Smooth muscle cell (in vitro differentiated cells): ENCODE measurements at regions not wholly inside any gene's neighbourhood (a gene's known extent, or its start where the extent isn't known, plus 50 kb on each side); places are given as distances from the start of the nearest gene placed in this dataset.

Experiments used
- DNase-seq: peaks from one replicate; lab custom pipeline; 2025; ENCODE audit not compliant: unreplicated experiment; lab: John Stamatoyannopoulos, UW
- H2AFZ ChIP-seq: fragments of 200-600 bp; sonication (generic); 2 replicates; pipeline ENCODE4 v1.6.0; 2016; ENCODE audit warnings: antibody characterized with exemption, low read depth, mild to moderate bottlenecking
- H3F3A ChIP-seq: fragments of 200-600 bp; sonication (generic); 2 replicates; pipeline ENCODE4 v1.6.0; 2017; ENCODE audit warnings: antibody characterized with exemption, low read depth
- H3K27ac ChIP-seq: fragments of 200-600 bp; sonication (generic); 2 replicates; pipeline ENCODE4 v1.5.1; 2016; ENCODE audit warnings: low read depth, mild to moderate bottlenecking
- H3K27me3 ChIP-seq: fragments of 200-600 bp; sonication (generic); 2 replicates; pipeline ENCODE4 v1.6.1; 2016; ENCODE audit warnings: low read depth, mild to moderate bottlenecking
- H3K36me3 ChIP-seq: fragments of 200-600 bp; sonication (generic); 2 replicates; pipeline ENCODE4 v1.5.1; 2016; ENCODE audit warnings: low read depth
- H3K4me1 ChIP-seq: fragments of 200-600 bp; sonication (generic); 2 replicates; pipeline ENCODE4 v1.5.1; 2016; ENCODE audit warnings: low read depth
- H3K4me2 ChIP-seq: fragments of 200-600 bp; sonication (generic); 2 replicates; pipeline ENCODE4 v1.6.0; 2016; ENCODE audit warnings: mild to moderate bottlenecking
- H3K4me3 ChIP-seq: fragments of 200-600 bp; sonication (generic); 2 replicates; pipeline ENCODE4 v1.5.1; 2016; ENCODE audit warnings: mild to moderate bottlenecking
- H3K79me2 ChIP-seq: fragments of 200-600 bp; sonication (generic); 2 replicates; pipeline ENCODE4 v1.6.0; 2016; ENCODE audit warnings: low read depth, mild to moderate bottlenecking
- H3K9ac ChIP-seq: fragments of 200-600 bp; sonication (generic); 2 replicates; pipeline ENCODE4 v1.6.0; 2016; ENCODE audit warnings: low read depth
- H3K9me3 ChIP-seq: fragments of 200-600 bp; sonication (generic); replicated peaks from 2 replicates; pipeline ENCODE4 v1.5.1; 2016; ENCODE audit warnings: low read depth
- H4K20me1 ChIP-seq: fragments of 200-600 bp; sonication (generic); 2 replicates; pipeline ENCODE4 v1.6.0; 2016; ENCODE audit warnings: low read depth
- WGBS: methylation state at CpG from one replicate; pipeline ENCODE4 v1.1.7; 2016; ENCODE audit warnings: low lambda C conversion rate; 5-methylcytosine and 5-hydroxymethylcytosine counted together
- TF ChIP-seq, protein P1 (sequence below): fragments of 200-600 bp; sonication (generic); IDR thresholded peaks from 2 replicates; pipeline ENCODE4 v1.5.1; 2017; ENCODE audit warnings: borderline replicate concordance, mild to moderate bottlenecking, antibody characterized with exemption; ENCODE audit not compliant: insufficient read depth, poor library complexity, severe bottlenecking

DNA sequence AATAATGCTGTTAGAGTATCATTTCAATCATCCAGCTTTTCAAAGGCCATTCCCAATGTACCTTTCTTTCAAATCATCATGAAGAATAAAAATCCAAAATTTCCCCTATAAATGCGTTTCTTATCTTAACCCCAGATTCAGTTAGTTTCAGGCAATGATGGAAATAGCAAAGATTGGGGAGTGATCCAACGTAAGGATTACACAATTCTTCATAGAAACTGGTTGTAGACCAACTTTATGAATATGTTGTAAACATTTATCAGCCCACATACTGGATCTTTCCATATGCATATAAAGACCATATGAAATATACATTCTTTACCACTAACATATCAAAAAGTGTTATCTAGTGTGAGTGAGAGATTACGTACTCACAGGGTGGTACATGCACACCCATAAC, 92.7 kb downstream of the ZC3H11B start:
- no peak for DNase-seq
- H3K4me3 ChIP-seq, result no peak overlapping the region
- TF ChIP-seq, protein P1, sequence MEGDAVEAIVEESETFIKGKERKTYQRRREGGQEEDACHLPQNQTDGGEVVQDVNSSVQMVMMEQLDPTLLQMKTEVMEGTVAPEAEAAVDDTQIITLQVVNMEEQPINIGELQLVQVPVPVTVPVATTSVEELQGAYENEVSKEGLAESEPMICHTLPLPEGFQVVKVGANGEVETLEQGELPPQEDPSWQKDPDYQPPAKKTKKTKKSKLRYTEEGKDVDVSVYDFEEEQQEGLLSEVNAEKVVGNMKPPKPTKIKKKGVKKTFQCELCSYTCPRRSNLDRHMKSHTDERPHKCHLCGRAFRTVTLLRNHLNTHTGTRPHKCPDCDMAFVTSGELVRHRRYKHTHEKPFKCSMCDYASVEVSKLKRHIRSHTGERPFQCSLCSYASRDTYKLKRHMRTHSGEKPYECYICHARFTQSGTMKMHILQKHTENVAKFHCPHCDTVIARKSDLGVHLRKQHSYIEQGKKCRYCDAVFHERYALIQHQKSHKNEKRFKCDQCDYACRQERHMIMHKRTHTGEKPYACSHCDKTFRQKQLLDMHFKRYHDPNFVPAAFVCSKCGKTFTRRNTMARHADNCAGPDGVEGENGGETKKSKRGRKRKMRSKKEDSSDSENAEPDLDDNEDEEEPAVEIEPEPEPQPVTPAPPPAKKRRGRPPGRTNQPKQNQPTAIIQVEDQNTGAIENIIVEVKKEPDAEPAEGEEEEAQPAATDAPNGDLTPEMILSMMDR, result no peak
- 92% methylated on average over 3 of the region's 3 CpGs for WGBS
- H3K79me2 ChIP-seq, result no peaks in the 10 kb centered on the region
- H3K4me1 ChIP-seq, result peaks cover 3% of the 10 kb centered on the region
- H3K9me3 ChIP-seq, result no peaks in the 10 kb centered on the region
- H2AFZ ChIP-seq, result no peak overlapping the region
- H3K4me2 ChIP-seq, result no peak overlapping the region
- H3K27me3 ChIP-seq, result no peaks in the 10 kb centered on the region
- H4K20me1 ChIP-seq, result no peaks in the 10 kb centered on the region
- H3K9ac ChIP-seq, result no peak overlapping the region
- H3K36me3 ChIP-seq, result no peaks in the 10 kb centered on the region
- H3K27ac ChIP-seq, result no peak overlapping the region
- peaks cover 13% of the 10 kb centered on the region for H3F3A ChIP-seq

DNA sequence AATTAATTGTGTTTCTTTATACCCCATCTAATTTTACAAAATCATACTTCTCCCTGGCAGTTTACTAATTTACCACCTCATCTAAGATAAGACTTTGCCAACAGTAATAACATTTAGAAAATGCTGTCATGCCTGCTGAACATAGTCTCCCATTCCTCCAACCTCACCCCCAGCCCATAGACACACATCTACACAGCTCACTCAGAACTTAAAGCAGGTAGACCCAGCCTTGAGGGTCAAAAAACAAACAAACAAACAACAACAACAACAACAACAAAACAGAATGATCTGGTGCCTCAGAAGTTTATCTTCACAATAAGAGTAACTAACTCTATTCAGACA, 94.0 kb downstream of the ZC3H11B start:
- Histone ChIP-seq H3F3A (peaks cover 13% of the 10 kb centered on the region), H3K9ac (no peak overlapping the region), H3K4me2 (peak overlapping the region; percentile 27), H3K9me3 (no peaks in the 10 kb centered on the region), H4K20me1 (no peaks in the 10 kb centered on the region), H3K4me1 (peaks cover 3% of the 10 kb centered on the region), H3K4me3 (no peak overlapping the region), H3K27me3 (no peaks in the 10 kb centered on the region), H3K36me3 (no peaks in the 10 kb centered on the region), H3K79me2 (no peaks in the 10 kb centered on the region), H2AFZ (no peak overlapping the region), H3K27ac (peak overlapping the region; percentile 32)
- DNase-seq, result no peak
- TF ChIP-seq, protein P1, result no peak

DNA sequence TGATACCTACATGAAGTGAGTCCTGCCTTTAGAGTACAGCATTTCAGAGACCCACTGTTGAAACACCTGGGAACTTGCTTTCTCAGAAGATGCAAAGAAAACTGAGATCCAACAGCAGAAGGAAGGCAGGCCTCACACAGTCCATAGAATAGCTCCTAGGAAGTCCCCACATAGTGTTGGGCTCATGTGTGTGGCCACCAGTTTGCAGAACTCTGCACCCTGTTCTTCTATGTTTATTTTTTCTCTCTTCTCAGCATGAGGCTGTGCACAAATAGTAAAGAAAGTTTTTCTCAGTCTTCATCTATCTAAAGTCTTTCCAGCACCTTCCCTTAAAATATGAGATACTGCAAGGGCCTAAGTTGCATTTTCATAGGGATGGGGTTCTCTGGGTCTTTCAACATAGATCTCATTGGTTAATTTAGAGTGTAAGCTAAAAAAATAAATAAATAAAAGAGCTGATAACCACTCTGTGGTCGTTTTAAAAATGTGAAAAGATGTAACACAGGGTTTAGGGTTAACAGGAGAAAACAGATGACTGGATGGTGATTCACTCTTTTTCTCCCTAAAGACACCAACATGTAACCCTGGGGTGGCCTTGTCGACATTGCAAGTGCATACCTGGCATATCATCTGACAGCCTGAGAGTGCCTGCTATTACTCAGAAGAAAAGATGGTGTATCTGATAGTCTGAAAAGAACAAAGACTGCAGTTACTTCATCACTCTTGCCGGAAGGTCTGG, 94.6 kb downstream of the ZC3H11B start:
- Histone ChIP-seq H3K9me3 (no peaks in the 10 kb centered on the region), H3K4me2 (peak overlapping the region; percentile 27), H3K4me3 (no peak overlapping the region), H2AFZ (no peak overlapping the region), H4K20me1 (no peaks in the 10 kb centered on the region), H3F3A (peaks cover 13% of the 10 kb centered on the region), H3K79me2 (no peaks in the 10 kb centered on the region), H3K27me3 (no peaks in the 10 kb centered on the region), H3K36me3 (no peaks in the 10 kb centered on the region), H3K27ac (peak overlapping the region; percentile 46), H3K9ac (no peak overlapping the region), H3K4me1 (peaks cover 3% of the 10 kb centered on the region)
- no peak for DNase-seq
- TF ChIP-seq, protein P1, result no peak
- 12% methylated on average over 3 of the region's 3 CpGs for WGBS

DNA sequence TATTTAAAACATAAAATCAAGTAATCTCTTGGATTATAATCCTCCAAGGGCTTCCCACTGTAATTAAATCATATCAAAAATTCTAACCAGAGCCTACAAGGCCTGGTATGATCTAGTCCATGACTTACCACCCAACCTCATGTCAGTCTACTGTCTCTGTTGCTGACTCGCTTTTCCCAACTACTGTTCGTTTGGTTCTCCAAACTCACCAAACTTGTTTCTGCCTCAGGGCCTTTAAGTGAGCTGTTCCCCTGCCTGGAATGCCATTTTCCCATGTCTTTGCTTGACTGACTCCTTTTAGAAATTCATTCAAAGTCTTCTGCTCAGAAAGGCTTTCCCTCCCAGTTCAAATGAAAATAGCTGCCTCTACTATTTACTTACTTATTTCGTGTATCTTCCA, 95.9 kb downstream of the ZC3H11B start:
- no peaks in the 10 kb centered on the region for H3K36me3 ChIP-seq
- H3K79me2 ChIP-seq, result no peaks in the 10 kb centered on the region
- H2AFZ ChIP-seq, result no peak overlapping the region
- H3F3A ChIP-seq, result peaks cover 13% of the 10 kb centered on the region
- no peak overlapping the region for H3K4me3 ChIP-seq
- H3K27ac ChIP-seq, result peak overlapping the region; percentile 46
- no peaks in the 10 kb centered on the region for H4K20me1 ChIP-seq
- no peak overlapping the region for H3K9ac ChIP-seq
- H3K9me3 ChIP-seq, result no peaks in the 10 kb centered on the region
- WGBS, result 49% methylated on average over 3 of the region's 3 CpGs
- H3K4me2 ChIP-seq, result no peak overlapping the region
- TF ChIP-seq, protein P1, result no peak
- H3K27me3 ChIP-seq, result no peaks in the 10 kb centered on the region
- no peak for DNase-seq
- peaks cover 3% of the 10 kb centered on the region for H3K4me1 ChIP-seq
